H9 (cell line): ENCODE measurements at regions not wholly inside any gene's neighbourhood (a gene's known extent, or its start where the extent isn't known, plus 50 kb on each side); places are given as distances from the start of the nearest gene placed in this dataset.
"Not testable (repeated sequence)": the region's sequence is repeated elsewhere in the genome, so short reads cannot be mapped to it uniquely, and the experiment has no call there.

ENCODE experiments used
- DNase-seq: peaks from one replicate; pipeline ENCODE4 v3.0.0-alpha.2; 2017
- H2AFZ ChIP-seq: one replicate; pipeline ENCODE4 v1.6.1; 2013; ENCODE audit warnings: mild to moderate bottlenecking, low read length, control low read depth, moderate library complexity
- H2AK5ac ChIP-seq: 2 replicates; pipeline ENCODE4 v1.6.1; 2013; ENCODE audit warnings: low read length, control low read depth, mixed read lengths; ENCODE audit not compliant: insufficient read length
- H2BK120ac ChIP-seq: one replicate; pipeline ENCODE4 v1.6.1; 2013; ENCODE audit warnings: low read depth, mild to moderate bottlenecking, low read length, control low read depth, inconsistent platforms; ENCODE audit not compliant: poor library complexity, severe bottlenecking
- H2BK12ac ChIP-seq: 2 replicates; pipeline ENCODE4 v1.6.1; 2013; ENCODE audit warnings: low read length, control low read depth, mixed read lengths, low read depth; ENCODE audit not compliant: insufficient read length
- H2BK15ac ChIP-seq: 2 replicates; pipeline ENCODE4 v1.6.1; 2013; ENCODE audit warnings: low read depth, low read length, control low read depth
- H2BK20ac ChIP-seq: one replicate; pipeline ENCODE4 v1.6.1; 2013; ENCODE audit warnings: low read depth, mild to moderate bottlenecking, low read length, control low read depth, inconsistent platforms; ENCODE audit not compliant: poor library complexity, severe bottlenecking
- H2BK5ac ChIP-seq: 2 replicates; pipeline ENCODE4 v1.6.1; 2013; ENCODE audit warnings: low read length, control low read depth, mixed read lengths; ENCODE audit not compliant: insufficient read length
- H3K14ac ChIP-seq: 2 replicates; pipeline ENCODE4 v1.6.1; 2013; ENCODE audit warnings: low read length, control low read depth; ENCODE audit not compliant: insufficient read depth
- H3K18ac ChIP-seq: 2 replicates; pipeline ENCODE4 v1.6.1; 2013; ENCODE audit warnings: low read depth, mild to moderate bottlenecking, mixed read lengths, low read length, control low read depth; ENCODE audit not compliant: insufficient read length
- H3K23ac ChIP-seq: 2 replicates; pipeline ENCODE4 v1.6.1; 2013; ENCODE audit warnings: low read length, control low read depth, mixed read lengths, low read depth; ENCODE audit not compliant: insufficient read length
- H3K23me2 ChIP-seq: 2 replicates; pipeline ENCODE4 v1.6.1; 2013; ENCODE audit warnings: low read depth, mild to moderate bottlenecking, mixed read lengths, low read length, control low read depth; ENCODE audit not compliant: insufficient read length, poor library complexity, severe bottlenecking
- H3K27ac ChIP-seq: 2 replicates; pipeline ENCODE4 v1.5.1; 2013; ENCODE audit warnings: low read length, control low read depth, mixed read lengths, low read depth; ENCODE audit not compliant: insufficient read length
- H3K27me3 ChIP-seq: 2 replicates; pipeline ENCODE4 v1.6.1; 2013; ENCODE audit warnings: low read length, control low read depth, inconsistent platforms; ENCODE audit not compliant: insufficient read depth
- H3K4ac ChIP-seq: 2 replicates; pipeline ENCODE4 v1.6.1; 2013; ENCODE audit warnings: low read depth, mild to moderate bottlenecking, control low read depth, inconsistent platforms, low read length, moderate library complexity
- H3K4me1 ChIP-seq: 2 replicates; pipeline ENCODE4 v1.6.1; 2013; ENCODE audit warnings: low read length, control low read depth, inconsistent platforms; ENCODE audit not compliant: insufficient read depth
- H3K4me2 ChIP-seq: 2 replicates; pipeline ENCODE4 v1.6.1; 2013; ENCODE audit warnings: low read length, control low read depth, mixed read lengths; ENCODE audit not compliant: insufficient read length, insufficient read depth
- H3K56ac ChIP-seq: 2 replicates; pipeline ENCODE4 v1.6.1; 2013; ENCODE audit warnings: low read depth, mild to moderate bottlenecking, mixed read lengths, low read length, control low read depth; ENCODE audit not compliant: insufficient read length
- H3K79me1 ChIP-seq: 2 replicates; pipeline ENCODE4 v1.6.1; 2013; ENCODE audit warnings: low read depth, mild to moderate bottlenecking, moderate library complexity, low read length, control low read depth, inconsistent platforms; ENCODE audit not compliant: insufficient read depth, poor library complexity, severe bottlenecking
- H3K79me2 ChIP-seq: 2 replicates; pipeline ENCODE4 v1.6.1; 2013; ENCODE audit warnings: low read length, control low read depth, inconsistent platforms; ENCODE audit not compliant: insufficient read depth
- H3K9ac ChIP-seq: 2 replicates; pipeline ENCODE4 v1.6.1; 2013; ENCODE audit warnings: low read length, control low read depth, mixed read lengths; ENCODE audit not compliant: insufficient read length; ENCODE audit errors: extremely low read depth
- H3K9me3 ChIP-seq: one replicate; pipeline ENCODE4 v1.6.1; 2013; ENCODE audit warnings: low read depth, low read length, inconsistent platforms; ENCODE audit not compliant: control insufficient read depth
- H3T11ph ChIP-seq: one replicate; pipeline ENCODE4 v1.6.1; 2013; ENCODE audit warnings: mild to moderate bottlenecking, low read length, control low read depth, inconsistent platforms
- H4K20me1 ChIP-seq: one replicate; pipeline ENCODE4 v1.6.1; 2013; ENCODE audit not compliant: control insufficient read depth, insufficient read length, insufficient read depth
- H4K5ac ChIP-seq: 2 replicates; pipeline ENCODE4 v1.6.1; 2013; ENCODE audit warnings: low read depth, mild to moderate bottlenecking, mixed read lengths, low read length, control low read depth; ENCODE audit not compliant: insufficient read length
- H4K8ac ChIP-seq: replicated peaks from 2 replicates; pipeline ENCODE4 v1.6.1; 2013; ENCODE audit warnings: low read length, control low read depth, mixed read lengths, low read depth; ENCODE audit not compliant: insufficient read length
- H4K91ac ChIP-seq: 2 replicates; pipeline ENCODE4 v1.6.1; 2013; ENCODE audit warnings: low read depth, mild to moderate bottlenecking, moderate library complexity, mixed read lengths, low read length, control low read depth; ENCODE audit not compliant: insufficient read length
- H3K27ac Mint-ChIP-seq, 3 experiments: 2 replicates in 2 of 3; 3 replicates in 1 of 3; pipeline ENCODE4 v1.8.0; 2020 to 2021; ENCODE audit warnings: mixed read lengths in 3 of 3, mild to moderate bottlenecking in 1 of 3, moderate library complexity in 1 of 3
- H3K27me3 Mint-ChIP-seq: 2 replicates; pipeline ENCODE4 v1.8.0; 2021; ENCODE audit warnings: low read depth, mild to moderate bottlenecking, moderate library complexity, mixed read lengths
- H3K36me3 Mint-ChIP-seq, 3 experiments: 2 replicates in 2 of 3; 3 replicates in 1 of 3; pipeline ENCODE4 v1.8.0; 2020 to 2021; ENCODE audit warnings: low read depth in 3 of 3, mixed read lengths in 3 of 3; ENCODE audit not compliant: insufficient read depth in 1 of 3
- H3K4me1 Mint-ChIP-seq, 2 experiments: 2 replicates each; pipeline ENCODE4 v1.8.0; 2020; ENCODE audit warnings: mixed read lengths in 2 of 2
- H3K4me3 Mint-ChIP-seq, 2 experiments: 2 replicates in 1 of 2; 3 replicates in 1 of 2; pipeline ENCODE4 v1.8.0; 2020 to 2021; ENCODE audit warnings: mild to moderate bottlenecking in 2 of 2, mixed read lengths in 2 of 2, moderate library complexity in 1 of 2
- H3K9me3 Mint-ChIP-seq, 2 experiments: 2 replicates in 1 of 2; 3 replicates in 1 of 2; pipeline ENCODE4 v1.8.0; 2020; ENCODE audit warnings: mild to moderate bottlenecking in 2 of 2, mixed read lengths in 2 of 2, moderate library complexity in 1 of 2
- CTCF ChIP-seq: fragments of 200-600 bp; sonication (generic); conservative IDR thresholded peaks from 3 replicates; pipeline ENCODE4 v1.8.0; 2021; ENCODE audit warnings: antibody characterized with exemption, mild to moderate bottlenecking
- WGBS: extraction: QIAGEN DNeasy Blood & Tissue Kit; methylation state at CpG from one replicate; pipeline ENCODE4 v1.1.7; 2013; ENCODE audit warnings: missing lambda C conversion rate, low lambda C conversion rate, mixed read lengths; ENCODE audit not compliant: insufficient read length; ENCODE audit errors: extremely low coverage; 5-methylcytosine and 5-hydroxymethylcytosine counted together

GRCh38 chr4:29770627-29771026, 949.5 kb upstream of the PCDH7 start:
- no peaks in the 10 kb centered on the region for H3K23me2 ChIP-seq
- no peak overlapping the region for H2BK20ac ChIP-seq
- no peak overlapping the region for H3T11ph ChIP-seq
- no peaks in the 10 kb centered on the region for H3K27me3 ChIP-seq
- H3K23ac ChIP-seq: no peak overlapping the region
- no peak overlapping the region for H4K91ac ChIP-seq
- H4K5ac ChIP-seq: no peak overlapping the region
- H3K4me2 ChIP-seq: no peak overlapping the region
- H3K56ac ChIP-seq: no peak overlapping the region
- H2AK5ac ChIP-seq: no peak overlapping the region
- DNase-seq: no peak
- no peak overlapping the region for H2BK120ac ChIP-seq
- Mint-ChIP-seq H3K36me3 (no peaks in the 10 kb centered on the region), H3K4me3 (no peak overlapping the region), H3K27me3 (no peaks in the 10 kb centered on the region), H3K27ac (no peak overlapping the region), H3K4me1 (no peaks in the 10 kb centered on the region), H3K9me3 (peaks cover 0 to 2% of the 10 kb centered on the region in 2 experiments; a peak in 1 of 5 replicates)
- no peak overlapping the region for H2BK12ac ChIP-seq
- H2BK15ac ChIP-seq: no peak overlapping the region
- no peaks in the 10 kb centered on the region for H3K79me1 ChIP-seq
- no peak for TF ChIP-seq CTCF
- H2BK5ac ChIP-seq: no peak overlapping the region
- no peaks in the 10 kb centered on the region for H3K9me3 ChIP-seq
- H3K9ac ChIP-seq: no peak overlapping the region
- no peak overlapping the region for H4K8ac ChIP-seq
- H2AFZ ChIP-seq: no peak overlapping the region
- H3K14ac ChIP-seq: no peak overlapping the region
- no peaks in the 10 kb centered on the region for H3K4me1 ChIP-seq
- H3K27ac ChIP-seq: no peak overlapping the region
- no peak overlapping the region for H3K4ac ChIP-seq
- H4K20me1 ChIP-seq: no peaks in the 10 kb centered on the region
- no peak overlapping the region for H3K18ac ChIP-seq
- no peaks in the 10 kb centered on the region for H3K79me2 ChIP-seq
- no CpG with 5 or more reads among the region's 2 CpGs for WGBS

- no CpG with 5 or more reads among the region's 2 CpGs for WGBS
- H4K20me1 ChIP-seq, H2AFZ ChIP-seq, H3K4me3 Mint-ChIP-seq, H4K91ac ChIP-seq, H3K4me1 Mint-ChIP-seq, H3K4ac ChIP-seq, H3K79me1 ChIP-seq, H3K14ac ChIP-seq, H2BK120ac ChIP-seq, H3K4me1 ChIP-seq, H2BK12ac ChIP-seq, H3K27ac Mint-ChIP-seq, H3K56ac ChIP-seq, H3K18ac ChIP-seq, H2BK15ac ChIP-seq, H3K23ac ChIP-seq, H3K27me3 ChIP-seq, H3K27ac ChIP-seq, H3K27me3 Mint-ChIP-seq, H3K23me2 ChIP-seq, H2AK5ac ChIP-seq, DNase-seq, H4K8ac ChIP-seq, H4K5ac ChIP-seq, H3K4me2 ChIP-seq, H3T11ph ChIP-seq, H3K79me2 ChIP-seq, H2BK20ac ChIP-seq, H3K9ac ChIP-seq, H2BK5ac ChIP-seq: not testable (repeated sequence)
- Mint-ChIP-seq H3K36me3 (peaks cover 9 to 27% (median 15%) of the 10 kb centered on the region in 3 experiments), H3K9me3 (peaks cover 24 to 32% of the 10 kb centered on the region in 2 experiments)
- H3K9me3 ChIP-seq: peaks cover 18% of the 10 kb centered on the region
Observed at GRCh38 chr4:29788123-29788522, 932.0 kb upstream of the PCDH7 start.
